Lung (tissue), 11 donors: ENCODE measurements at regions not wholly inside any gene's neighbourhood (a gene's known extent, or its start where the extent isn't known, plus 50 kb on each side); places are given as distances from the start of the nearest gene placed in this dataset.

Experiments used
- ATAC-seq: fragments of 200-7000 bp; cut with Tn5 transposase; one replicate; pipeline ENCODE4 v1.9.1; 2020; ENCODE audit warnings: moderate number of reproducible peaks; ENCODE audit not compliant: insufficient read depth, low FRiP score
- DNase-seq, 3 donors: peaks; one replicate each; pipeline ENCODE4 v3.0.0-alpha.2; 2013 to 2017
- H3K27ac ChIP-seq, 2 donors: one replicate each; pipeline ENCODE4 v1.5.1; 2013; ENCODE audit warnings: mild to moderate bottlenecking in 2 of 2, moderate library complexity in 2 of 2, control low read depth in 1 of 2, inconsistent platforms in 1 of 2, low read depth in 1 of 2, low read length in 1 of 2
- H3K27me3 ChIP-seq, 3 donors: one replicate each; pipeline ENCODE4 v1.5.1; 2013; ENCODE audit warnings: low read length in 2 of 3; ENCODE audit not compliant: control insufficient read depth in 3 of 3, insufficient read depth in 3 of 3
- H3K36me3 ChIP-seq, 4 donors: one replicate each; pipeline ENCODE4 v1.5.1; 2013; ENCODE audit warnings: low read length in 4 of 4, mild to moderate bottlenecking in 1 of 4, moderate library complexity in 1 of 4; ENCODE audit not compliant: control insufficient read depth in 4 of 4, insufficient read depth in 4 of 4
- H3K4me1 ChIP-seq, 5 donors: one replicate each; pipeline ENCODE4 v1.5.1; 2013; ENCODE audit warnings: low read length in 5 of 5, mild to moderate bottlenecking in 2 of 5, moderate library complexity in 1 of 5; ENCODE audit not compliant: control insufficient read depth in 5 of 5, insufficient read depth in 5 of 5
- H3K4me3 ChIP-seq: one replicate; pipeline ENCODE4 v1.5.1; 2013; ENCODE audit warnings: mild to moderate bottlenecking, control low read depth, moderate library complexity
- H3K9ac ChIP-seq, 2 donors: one replicate each; pipeline ENCODE4 v1.5.1; 2013; ENCODE audit warnings: low read length in 2 of 2, control low read depth in 1 of 2; ENCODE audit not compliant: insufficient read depth in 1 of 2
- H3K9me3 ChIP-seq, 4 donors: one replicate each; pipeline ENCODE4 v1.5.1; 2013; ENCODE audit warnings: low read length in 3 of 4, mild to moderate bottlenecking in 1 of 4, moderate library complexity in 1 of 4; ENCODE audit not compliant: control insufficient read depth in 4 of 4, insufficient read depth in 3 of 4
- CTCF ChIP-seq: IDR thresholded peaks from 2 replicates; pipeline ENCODE4 v1.5.1; 2012; ENCODE audit warnings: mild to moderate bottlenecking; ENCODE audit errors: control extremely low read depth, extremely low read depth
- WGBS, 2 donors: extraction: QIAGEN DNeasy Blood & Tissue Kit; methylation state at CpG; one replicate each; pipeline ENCODE4 v1.1.7; 2013; 5-methylcytosine and 5-hydroxymethylcytosine counted together
- donor health status: control.
- donor health status: control.
- donor health status: Bipolar disorder and iron deficiency.
- donor health status: healthy.
- donor health status: DM: yes; HTN: yes; CAD: no.

GRCh38 chr4:25474690-25475089 lies 97.6 kb downstream of the ANAPC4 start:
- H3K9ac ChIP-seq, result no peak overlapping the region
- no peak overlapping the region for H3K27ac ChIP-seq
- H3K36me3 ChIP-seq, result no peaks in the 10 kb centered on the region
- no peaks in the 10 kb centered on the region for H3K9me3 ChIP-seq
- DNase-seq (no peak), ATAC-seq (no peak)
- no peak overlapping the region for H3K4me3 ChIP-seq
- H3K27me3 ChIP-seq, result no peaks in the 10 kb centered on the region
- WGBS, 2 donors, result 73 to 83% methylated on average over 4 of the region's 4 CpGs
- TF ChIP-seq CTCF, result no peak
- no peaks in the 10 kb centered on the region for H3K4me1 ChIP-seq

GRCh38 chr4:25477221-25477620 lies 100.2 kb downstream of the ANAPC4 start:
- DNase-seq, result no peak
- Histone ChIP-seq H3K9ac (no peak overlapping the region), H3K27ac (no peak overlapping the region), H3K27me3 (no peaks in the 10 kb centered on the region), H3K4me3 (no peak overlapping the region), H3K36me3 (no peaks in the 10 kb centered on the region), H3K4me1 (no peaks in the 10 kb centered on the region), H3K9me3 (no peaks in the 10 kb centered on the region)
- WGBS, 2 donors, result 56 to 82% methylated on average over 1 of the region's 1 CpG
- TF ChIP-seq CTCF, result no peak
- no peak for ATAC-seq

- Histone ChIP-seq H3K27me3 (no peaks in the 10 kb centered on the region), H3K9ac (no peak overlapping the region), H3K9me3 (no peaks in the 10 kb centered on the region), H3K36me3 (no peaks in the 10 kb centered on the region), H3K4me1 (no peaks in the 10 kb centered on the region), H3K4me3 (no peak overlapping the region), H3K27ac (no peak overlapping the region)
- no peak for ATAC-seq
- no peak for DNase-seq
- WGBS, 2 donors, result 68% methylated on average over 2 of the region's 2 CpGs
- TF ChIP-seq CTCF, result no peak
Measured at GRCh38 chr4:25481648-25482047, 104.6 kb downstream of the ANAPC4 start.

- no peak overlapping the region for H3K9ac ChIP-seq
- peaks cover 0 to 8% (median 0%) of the 10 kb centered on the region in 4 donors for H3K9me3 ChIP-seq
- H3K27me3 ChIP-seq, result no peaks in the 10 kb centered on the region
- WGBS, 2 donors, result 64 to 83% methylated on average over 3 of the region's 3 CpGs
- H3K4me1 ChIP-seq, result peaks cover 0 to 3% (median 0%) of the 10 kb centered on the region in 5 donors
- TF ChIP-seq CTCF, result no peak
- H3K27ac ChIP-seq, result no peak overlapping the region
- no peak overlapping the region for H3K4me3 ChIP-seq
- no peaks in the 10 kb centered on the region for H3K36me3 ChIP-seq
- DNase-seq (no peak), ATAC-seq (no peak)
Measured at GRCh38 chr4:25484243-25484721, 107.2 kb downstream of the ANAPC4 start.
